ENCODE measurements at regions not wholly inside any gene's neighbourhood (a gene's known extent, or its start where the extent isn't known, plus 50 kb on each side); places are given as distances from the start of the nearest gene placed in this dataset.
A peak's percentile ranks its signal among the peaks of the same experiment; 100 is the strongest.

DNA sequence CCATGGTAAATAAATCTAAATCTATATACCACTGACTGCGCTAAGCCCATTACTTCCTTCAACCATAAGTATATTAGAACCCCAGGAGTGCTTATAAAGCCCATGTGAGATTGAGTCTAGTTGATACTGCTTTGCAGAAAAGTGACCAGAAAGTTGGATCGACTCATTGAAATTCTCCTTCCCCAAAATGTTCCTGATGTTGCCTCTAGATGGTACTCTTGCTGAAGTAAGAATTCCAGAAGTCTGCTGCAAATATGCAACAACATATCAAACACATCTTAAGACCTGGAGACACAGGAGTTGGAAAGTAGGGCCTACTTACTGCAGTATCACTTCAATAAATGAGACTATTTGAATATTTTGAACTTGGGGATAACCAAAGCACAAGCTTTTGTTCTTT is 550.8 kb downstream of the IPMK start:
- Mint-ChIP-seq H3K36me3 (ENCODE audit: low read depth) (peaks cover 35% of the 10 kb centered on the region; the same call in 2 of the 3 replicates), H3K27ac (no peak overlapping the region), H3K27me3 (ENCODE audit: insufficient read depth, low read depth, poor library complexity) (no peaks in the 10 kb centered on the region), H3K4me1 (no peaks in the 10 kb centered on the region; the same call in 2 of the 3 replicates), H3K4me3 (no peak overlapping the region), H3K9me3 (peaks cover 27% of the 10 kb centered on the region; the same call in 2 of the 3 replicates)
- DNase-seq (ENCODE audit: low spot score) (peak; percentile 52), ATAC-seq (no peak)
- no peak overlapping the region for H3K4me3 ChIP-seq
- no peak overlapping the region for H3K27ac ChIP-seq (ENCODE audit: low read depth)
- H3K9me2 ChIP-seq (ENCODE audit: insufficient read depth), result no peaks in the 10 kb centered on the region
- H3K27me3 ChIP-seq (ENCODE audit: insufficient read depth), result no peaks in the 10 kb centered on the region
- 0 out of 2 replicates have a peak overlapping the region, but pooled peaks have one; percentile 25 for H2AFZ ChIP-seq
- H3K4me2 ChIP-seq, result no peak overlapping the region
- H3F3A ChIP-seq (replicated peaks; ENCODE audit: low read depth), result no peaks in the 10 kb centered on the region
- no peaks in the 10 kb centered on the region for H3K79me2 ChIP-seq (replicated peaks; ENCODE audit: insufficient read depth)
- no peaks in the 10 kb centered on the region for H3K36me3 ChIP-seq (ENCODE audit: insufficient read depth)
- H3K4me1 ChIP-seq (ENCODE audit: insufficient read depth), result no peaks in the 10 kb centered on the region
- TF ChIP-seq, protein P1, sequence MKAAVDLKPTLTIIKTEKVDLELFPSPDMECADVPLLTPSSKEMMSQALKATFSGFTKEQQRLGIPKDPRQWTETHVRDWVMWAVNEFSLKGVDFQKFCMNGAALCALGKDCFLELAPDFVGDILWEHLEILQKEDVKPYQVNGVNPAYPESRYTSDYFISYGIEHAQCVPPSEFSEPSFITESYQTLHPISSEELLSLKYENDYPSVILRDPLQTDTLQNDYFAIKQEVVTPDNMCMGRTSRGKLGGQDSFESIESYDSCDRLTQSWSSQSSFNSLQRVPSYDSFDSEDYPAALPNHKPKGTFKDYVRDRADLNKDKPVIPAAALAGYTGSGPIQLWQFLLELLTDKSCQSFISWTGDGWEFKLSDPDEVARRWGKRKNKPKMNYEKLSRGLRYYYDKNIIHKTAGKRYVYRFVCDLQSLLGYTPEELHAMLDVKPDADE (IDR thresholded peaks at IDR 0.05), result no peak
- TF ChIP-seq ZNF114 (CRISPR knock-in tag; IDR thresholded peaks at IDR 0.05), result no peak
- TF ChIP-seq, protein P2, sequence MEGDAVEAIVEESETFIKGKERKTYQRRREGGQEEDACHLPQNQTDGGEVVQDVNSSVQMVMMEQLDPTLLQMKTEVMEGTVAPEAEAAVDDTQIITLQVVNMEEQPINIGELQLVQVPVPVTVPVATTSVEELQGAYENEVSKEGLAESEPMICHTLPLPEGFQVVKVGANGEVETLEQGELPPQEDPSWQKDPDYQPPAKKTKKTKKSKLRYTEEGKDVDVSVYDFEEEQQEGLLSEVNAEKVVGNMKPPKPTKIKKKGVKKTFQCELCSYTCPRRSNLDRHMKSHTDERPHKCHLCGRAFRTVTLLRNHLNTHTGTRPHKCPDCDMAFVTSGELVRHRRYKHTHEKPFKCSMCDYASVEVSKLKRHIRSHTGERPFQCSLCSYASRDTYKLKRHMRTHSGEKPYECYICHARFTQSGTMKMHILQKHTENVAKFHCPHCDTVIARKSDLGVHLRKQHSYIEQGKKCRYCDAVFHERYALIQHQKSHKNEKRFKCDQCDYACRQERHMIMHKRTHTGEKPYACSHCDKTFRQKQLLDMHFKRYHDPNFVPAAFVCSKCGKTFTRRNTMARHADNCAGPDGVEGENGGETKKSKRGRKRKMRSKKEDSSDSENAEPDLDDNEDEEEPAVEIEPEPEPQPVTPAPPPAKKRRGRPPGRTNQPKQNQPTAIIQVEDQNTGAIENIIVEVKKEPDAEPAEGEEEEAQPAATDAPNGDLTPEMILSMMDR (conservative IDR thresholded peaks at IDR 0.05; ENCODE audit: low read depth in 2 of 2), result peak; percentile 64 to 69
- TF ChIP-seq ZNF331 (CRISPR knock-in tag; IDR thresholded peaks at IDR 0.05; ENCODE audit: low read depth), result no peak
- no peak for TF ChIP-seq EZH2phosphoT487 (IDR thresholded peaks at IDR 0.05; ENCODE audit: unreplicated experiment)
- no peak for TF ChIP-seq NANOG (IDR thresholded peaks at IDR 0.05; ENCODE audit: borderline replicate concordance)
- no peaks in the 10 kb centered on the region for H4K20me1 ChIP-seq (replicated peaks; ENCODE audit: insufficient read depth)

GRCh38 chr10:57715233-57715632 is 552.5 kb downstream of the IPMK start:
- H3K27me3 Mint-ChIP-seq (ENCODE audit: insufficient read depth, low read depth, poor library complexity), result no peaks in the 10 kb centered on the region
- H3K4me3 Mint-ChIP-seq, result no peak overlapping the region
- no peak overlapping the region for H2AFZ ChIP-seq
- DNase-seq (ENCODE audit: low spot score) (no peak), ATAC-seq (no peak)
- H3K4me1 ChIP-seq (ENCODE audit: insufficient read depth), result no peaks in the 10 kb centered on the region
- H3K36me3 ChIP-seq (ENCODE audit: insufficient read depth), result no peaks in the 10 kb centered on the region
- H3F3A ChIP-seq (replicated peaks; ENCODE audit: low read depth), result no peaks in the 10 kb centered on the region
- no peak overlapping the region for H3K4me2 ChIP-seq
- no peak overlapping the region for H3K4me3 ChIP-seq
- H3K27ac Mint-ChIP-seq, result no peak overlapping the region
- H3K9me2 ChIP-seq (ENCODE audit: insufficient read depth), result no peaks in the 10 kb centered on the region
- no peak overlapping the region for H3K27ac ChIP-seq (ENCODE audit: low read depth)
- H3K79me2 ChIP-seq (replicated peaks; ENCODE audit: insufficient read depth), result no peaks in the 10 kb centered on the region
- H3K27me3 ChIP-seq (ENCODE audit: insufficient read depth), result no peaks in the 10 kb centered on the region
- peaks cover 23% of the 10 kb centered on the region; the same call in 2 of the 3 replicates for H3K9me3 Mint-ChIP-seq
- no peaks in the 10 kb centered on the region; the same call in 2 of the 3 replicates for H3K4me1 Mint-ChIP-seq
- peaks cover 25% of the 10 kb centered on the region; the same call in 2 of the 3 replicates for H3K36me3 Mint-ChIP-seq (ENCODE audit: low read depth)
- no peaks in the 10 kb centered on the region for H4K20me1 ChIP-seq (replicated peaks; ENCODE audit: insufficient read depth)
- no peak for TF ChIP-seq CREB1 (CRISPR knock-in tag; IDR thresholded peaks at IDR 0.05; ENCODE audit: low read depth)
- no peak for TF ChIP-seq JUNB (IDR thresholded peaks at IDR 0.05; ENCODE audit: unreplicated experiment)
- no peak for TF ChIP-seq ZNF114 (CRISPR knock-in tag; IDR thresholded peaks at IDR 0.05)
- TF ChIP-seq EZH2 (IDR thresholded peaks at IDR 0.05; ENCODE audit: low read depth, unreplicated experiment), result no peak
- no peak for TF ChIP-seq POLR2AphosphoS5 (IDR thresholded peaks at IDR 0.05; ENCODE audit: low read depth)
- TF ChIP-seq REST (IDR thresholded peaks at IDR 0.05; ENCODE audit: unreplicated experiment), result no peak
